ENCODE measurements at regions not wholly inside any gene's neighbourhood (a gene's known extent, or its start where the extent isn't known, plus 50 kb on each side); places are given as distances from the start of the nearest gene placed in this dataset.

DNA sequence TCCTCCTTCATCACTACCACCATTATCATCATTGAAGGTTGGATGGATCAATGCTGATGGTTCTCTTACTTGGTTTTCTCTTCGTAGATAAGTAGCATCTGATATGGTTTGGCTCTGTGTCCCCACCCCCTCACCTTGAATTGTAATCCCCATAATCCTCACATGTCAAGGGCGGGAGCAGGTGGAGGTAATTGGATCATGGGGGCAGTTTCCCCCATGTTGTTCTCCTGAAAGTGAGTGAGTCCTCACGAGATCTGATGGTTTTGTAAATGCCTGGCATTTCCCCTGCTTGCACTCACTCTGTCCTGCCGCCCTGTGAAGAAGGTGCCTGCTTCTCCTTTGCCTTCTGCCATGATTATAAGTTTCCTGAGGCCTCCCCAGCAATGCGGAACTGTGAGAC lies 172.4 kb upstream of the PWP1 start:
- H3K4me2 ChIP-seq (ENCODE audit: extremely low read depth, insufficient read depth, low read length) = no peak overlapping the region
- no peak for DNase-seq (ENCODE audit: low read depth in 2 of 2)
- no peaks in the 10 kb centered on the region for H3K4me1 ChIP-seq (ENCODE audit: control insufficient read depth, extremely low read depth, insufficient read depth, low read length)
- no peaks in the 10 kb centered on the region for H3K9me3 ChIP-seq (ENCODE audit: control insufficient read depth, insufficient read depth, low read depth, low read length)
- no peak overlapping the region for H3K4me3 ChIP-seq (replicated peaks in 1 of 4; ENCODE audit: control extremely low read depth in 1 of 4, insufficient read depth in 1 of 4, low read depth in 3 of 4, low read length in 4 of 4)
- H3K27ac ChIP-seq (ENCODE audit: insufficient read depth, low read length) = no peak overlapping the region
- H3K27me3 ChIP-seq (ENCODE audit: control insufficient read depth, insufficient read depth, low read length) = no peaks in the 10 kb centered on the region
- TF ChIP-seq EZH2 (IDR thresholded peaks at IDR 0.05; ENCODE audit: low read length, missing control alignments) = no peak
- TF ChIP-seq, protein P1, sequence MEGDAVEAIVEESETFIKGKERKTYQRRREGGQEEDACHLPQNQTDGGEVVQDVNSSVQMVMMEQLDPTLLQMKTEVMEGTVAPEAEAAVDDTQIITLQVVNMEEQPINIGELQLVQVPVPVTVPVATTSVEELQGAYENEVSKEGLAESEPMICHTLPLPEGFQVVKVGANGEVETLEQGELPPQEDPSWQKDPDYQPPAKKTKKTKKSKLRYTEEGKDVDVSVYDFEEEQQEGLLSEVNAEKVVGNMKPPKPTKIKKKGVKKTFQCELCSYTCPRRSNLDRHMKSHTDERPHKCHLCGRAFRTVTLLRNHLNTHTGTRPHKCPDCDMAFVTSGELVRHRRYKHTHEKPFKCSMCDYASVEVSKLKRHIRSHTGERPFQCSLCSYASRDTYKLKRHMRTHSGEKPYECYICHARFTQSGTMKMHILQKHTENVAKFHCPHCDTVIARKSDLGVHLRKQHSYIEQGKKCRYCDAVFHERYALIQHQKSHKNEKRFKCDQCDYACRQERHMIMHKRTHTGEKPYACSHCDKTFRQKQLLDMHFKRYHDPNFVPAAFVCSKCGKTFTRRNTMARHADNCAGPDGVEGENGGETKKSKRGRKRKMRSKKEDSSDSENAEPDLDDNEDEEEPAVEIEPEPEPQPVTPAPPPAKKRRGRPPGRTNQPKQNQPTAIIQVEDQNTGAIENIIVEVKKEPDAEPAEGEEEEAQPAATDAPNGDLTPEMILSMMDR (conservative IDR thresholded peaks at IDR 0.05 in 1 of 2, IDR thresholded peaks at IDR 0.05 in 1 of 2; ENCODE audit: low read depth in 1 of 2, low read length in 2 of 2) = no peak
- no peaks in the 10 kb centered on the region for H3K36me3 ChIP-seq (ENCODE audit: control insufficient read depth, insufficient read depth, low read length)
- no peaks in the 10 kb centered on the region for H4K20me1 ChIP-seq (ENCODE audit: control insufficient read depth, extremely low read depth, insufficient read depth, low read length)
- H3K79me2 ChIP-seq (ENCODE audit: control insufficient read depth, insufficient read depth, low read length) = no peaks in the 10 kb centered on the region
- H2AFZ ChIP-seq (ENCODE audit: low read length) = no peak overlapping the region
- no peak overlapping the region for H3K9ac ChIP-seq (ENCODE audit: insufficient read depth, low read length)

DNA sequence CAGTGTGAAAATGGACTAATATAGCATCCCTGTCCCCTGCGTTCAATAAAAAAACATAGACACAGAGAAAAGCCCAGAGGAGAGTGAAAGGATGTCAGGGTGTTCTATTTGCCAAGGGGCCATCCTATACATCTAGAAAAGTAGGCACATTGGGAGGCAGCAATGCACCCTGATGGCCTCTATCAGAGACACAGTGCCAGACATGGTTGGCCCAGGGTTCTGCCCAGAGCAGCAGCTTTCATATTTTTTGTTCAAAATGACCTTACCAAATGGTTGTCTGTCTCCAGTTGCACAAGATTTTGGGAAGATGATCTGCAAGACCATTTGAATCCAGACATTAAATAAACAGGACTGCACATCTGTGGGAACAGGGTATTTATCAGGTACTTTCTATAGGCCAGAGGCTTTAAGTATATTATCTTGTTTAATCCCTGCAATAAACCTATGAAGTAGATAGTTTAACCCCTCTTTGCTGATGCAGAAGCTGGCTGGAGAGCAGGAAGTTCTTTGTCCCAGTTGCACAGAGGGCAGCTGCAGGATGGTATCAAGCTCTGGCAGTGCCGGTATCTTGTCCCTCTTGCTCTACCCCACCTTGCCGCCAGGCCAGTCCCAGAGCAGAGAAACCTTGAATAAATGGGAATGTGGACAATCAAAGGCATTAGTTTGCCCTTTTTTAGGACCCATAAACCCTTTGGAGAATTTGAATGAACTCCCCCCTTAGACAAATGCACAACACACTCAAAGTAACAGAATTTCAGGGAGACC lies 171.8 kb upstream of the PWP1 start:
- H3K9me3 ChIP-seq (ENCODE audit: control insufficient read depth, insufficient read depth, low read depth, low read length) = no peaks in the 10 kb centered on the region
- H3K9ac ChIP-seq (ENCODE audit: insufficient read depth, low read length) = no peak overlapping the region
- H4K20me1 ChIP-seq (ENCODE audit: control insufficient read depth, extremely low read depth, insufficient read depth, low read length) = no peaks in the 10 kb centered on the region
- no peak overlapping the region for H3K27ac ChIP-seq (ENCODE audit: insufficient read depth, low read length)
- no peak overlapping the region for H3K4me2 ChIP-seq (ENCODE audit: extremely low read depth, insufficient read depth, low read length)
- no peaks in the 10 kb centered on the region for H3K79me2 ChIP-seq (ENCODE audit: control insufficient read depth, insufficient read depth, low read length)
- TF ChIP-seq EZH2 (IDR thresholded peaks at IDR 0.05; ENCODE audit: low read length, missing control alignments) = no peak
- TF ChIP-seq, protein P1 (conservative IDR thresholded peaks at IDR 0.05 in 1 of 2, IDR thresholded peaks at IDR 0.05 in 1 of 2; ENCODE audit: low read depth in 1 of 2, low read length in 2 of 2) = no peak
- no peak overlapping the region for H3K4me3 ChIP-seq (replicated peaks in 1 of 4; ENCODE audit: control extremely low read depth in 1 of 4, insufficient read depth in 1 of 4, low read depth in 3 of 4, low read length in 4 of 4)
- DNase-seq (ENCODE audit: low read depth in 2 of 2) = no peak
- no peaks in the 10 kb centered on the region for H3K4me1 ChIP-seq (ENCODE audit: control insufficient read depth, extremely low read depth, insufficient read depth, low read length)
- H3K27me3 ChIP-seq (ENCODE audit: control insufficient read depth, insufficient read depth, low read length) = no peaks in the 10 kb centered on the region
- no peaks in the 10 kb centered on the region for H3K36me3 ChIP-seq (ENCODE audit: control insufficient read depth, insufficient read depth, low read length)
- no peak overlapping the region for H2AFZ ChIP-seq (ENCODE audit: low read length)

DNA sequence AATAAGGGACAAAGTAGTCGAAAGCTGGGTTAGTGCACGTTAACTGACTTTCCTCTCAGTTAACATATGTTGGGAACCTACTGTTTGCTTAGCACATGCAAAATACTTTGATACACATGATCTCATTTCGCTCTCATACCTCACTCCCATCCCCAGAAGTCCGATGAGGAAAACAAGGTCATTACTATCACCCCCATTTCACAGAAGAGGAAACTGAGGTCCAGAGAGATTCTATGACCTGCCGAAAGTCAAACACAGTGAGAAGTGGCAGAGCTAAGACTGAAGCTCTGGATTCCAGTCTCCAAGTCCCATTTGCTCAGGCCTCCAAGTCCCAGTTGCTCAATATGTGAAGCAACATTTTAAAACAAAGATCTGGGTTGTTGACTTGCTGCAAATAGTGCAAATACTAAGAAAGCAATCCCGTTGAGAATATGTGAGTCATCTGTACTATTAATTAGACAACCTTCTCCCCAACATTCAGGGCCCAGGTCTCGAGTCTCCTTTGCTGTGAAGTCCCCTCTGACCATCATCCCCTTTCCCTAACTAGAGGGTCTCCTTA lies 170.6 kb upstream of the PWP1 start:
- H3K4me1 ChIP-seq (ENCODE audit: control insufficient read depth, extremely low read depth, insufficient read depth, low read length) = no peaks in the 10 kb centered on the region
- TF ChIP-seq EZH2 (IDR thresholded peaks at IDR 0.05; ENCODE audit: low read length, missing control alignments) = no peak
- TF ChIP-seq, protein P1 (conservative IDR thresholded peaks at IDR 0.05 in 1 of 2, IDR thresholded peaks at IDR 0.05 in 1 of 2; ENCODE audit: low read depth in 1 of 2, low read length in 2 of 2) = no peak
- H3K9me3 ChIP-seq (ENCODE audit: control insufficient read depth, insufficient read depth, low read depth, low read length) = no peaks in the 10 kb centered on the region
- peak overlapping the region; percentile 69 for H3K27ac ChIP-seq (ENCODE audit: insufficient read depth, low read length)
- no peaks in the 10 kb centered on the region for H3K79me2 ChIP-seq (ENCODE audit: control insufficient read depth, insufficient read depth, low read length)
- H3K4me2 ChIP-seq (ENCODE audit: extremely low read depth, insufficient read depth, low read length) = peak overlapping the region; percentile 56
- H2AFZ ChIP-seq (ENCODE audit: low read length) = no peak overlapping the region
- no peak overlapping the region for H3K9ac ChIP-seq (ENCODE audit: insufficient read depth, low read length)
- no peaks in the 10 kb centered on the region for H3K27me3 ChIP-seq (ENCODE audit: control insufficient read depth, insufficient read depth, low read length)
- H3K36me3 ChIP-seq (ENCODE audit: control insufficient read depth, insufficient read depth, low read length) = no peaks in the 10 kb centered on the region
- peak; percentile 69 to 81 for DNase-seq (ENCODE audit: low read depth in 2 of 2)
- H4K20me1 ChIP-seq (ENCODE audit: control insufficient read depth, extremely low read depth, insufficient read depth, low read length) = no peaks in the 10 kb centered on the region
- no peak overlapping the region for H3K4me3 ChIP-seq (replicated peaks in 1 of 4; ENCODE audit: control extremely low read depth in 1 of 4, insufficient read depth in 1 of 4, low read depth in 3 of 4, low read length in 4 of 4)

All from fibroblast of lung (primary cell).